Osteoblast (primary cell): ENCODE measurements at regions not wholly inside any gene's neighbourhood (a gene's known extent, or its start where the extent isn't known, plus 50 kb on each side); places are given as distances from the start of the nearest gene placed in this dataset.

Experiments
- DNase-seq: peaks from one replicate; pipeline ENCODE4 v3.0.0; 2011; ENCODE audit warnings: low spot score, mixed read lengths; ENCODE audit not compliant: insufficient read length; ENCODE audit errors: missing footprints
- H2AFZ ChIP-seq: 2 replicates; pipeline ENCODE4 v1.6.0; 2011; ENCODE audit warnings: mild to moderate bottlenecking, low read length
- H3K27ac ChIP-seq: 2 replicates; pipeline ENCODE4 v1.5.1; 2011; ENCODE audit warnings: mild to moderate bottlenecking, low read depth, low read length, moderate library complexity
- H3K27me3 ChIP-seq: 2 replicates; pipeline ENCODE4 v1.6.0; 2012; ENCODE audit warnings: mild to moderate bottlenecking, control low read depth, inconsistent platforms, low read length, moderate library complexity; ENCODE audit not compliant: insufficient read depth
- H3K36me3 ChIP-seq: 2 replicates; pipeline ENCODE4 v1.5.1; 2011; ENCODE audit warnings: mild to moderate bottlenecking, low read length, control low read depth, moderate library complexity; ENCODE audit not compliant: insufficient read depth
- H3K4me1 ChIP-seq: 2 replicates; pipeline ENCODE4 v1.5.1; 2011; ENCODE audit warnings: mild to moderate bottlenecking, low read length, control low read depth, moderate library complexity; ENCODE audit not compliant: insufficient read depth
- H3K4me2 ChIP-seq: 2 replicates; pipeline ENCODE4 v1.6.0; 2011; ENCODE audit warnings: mild to moderate bottlenecking, low read length; ENCODE audit not compliant: insufficient read depth
- H3K4me3 ChIP-seq: fragments of 200-600 bp; sonication (generic); 3 replicates; pipeline ENCODE4 v1.5.1; 2012; ENCODE audit warnings: mild to moderate bottlenecking, low read length, inconsistent platforms; ENCODE audit not compliant: insufficient read depth
- H3K79me2 ChIP-seq: 2 replicates; pipeline ENCODE4 v1.6.0; 2012; ENCODE audit warnings: mild to moderate bottlenecking, low read length, control low read depth, inconsistent platforms; ENCODE audit not compliant: insufficient read depth
- H3K9me3 ChIP-seq: 2 replicates; pipeline ENCODE4 v1.5.1; 2011; ENCODE audit warnings: low read depth, low read length, control low read depth
- H4K20me1 ChIP-seq: 2 replicates; pipeline ENCODE4 v1.6.0; 2012; ENCODE audit warnings: mild to moderate bottlenecking, low read length, control low read depth; ENCODE audit not compliant: insufficient read depth
- TF ChIP-seq, protein P1 (sequence below): IDR thresholded peaks from 2 replicates; pipeline ENCODE4 v1.5.1; 2011; ENCODE audit warnings: mild to moderate bottlenecking, low read depth, low read length, moderate library complexity; ENCODE audit errors: extremely low read depth

DNA sequence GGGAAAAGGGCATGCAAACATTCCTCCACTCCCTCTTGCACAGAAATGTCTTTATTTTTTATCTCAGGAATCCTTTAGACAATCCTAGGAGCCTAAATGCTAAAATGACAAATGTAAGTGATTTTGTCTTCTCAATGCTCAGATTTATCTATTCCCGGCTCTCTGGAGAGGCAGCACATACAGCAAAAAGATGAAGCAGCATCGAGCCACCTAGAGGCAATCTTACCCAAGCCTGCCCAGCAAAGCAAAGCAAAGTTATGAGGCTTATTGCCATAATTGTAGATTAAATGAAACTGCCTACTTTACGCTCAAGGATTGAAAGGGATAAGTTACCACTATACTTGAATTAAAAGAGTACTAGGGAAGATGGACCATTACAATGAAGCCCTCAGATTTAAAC is 750.4 kb upstream of the NR2F2 start:
- Histone ChIP-seq H3K36me3 (no peaks in the 10 kb centered on the region), H4K20me1 (no peaks in the 10 kb centered on the region), H3K4me1 (no peaks in the 10 kb centered on the region), H3K79me2 (no peaks in the 10 kb centered on the region), H3K27me3 (no peaks in the 10 kb centered on the region), H3K4me2 (no peak overlapping the region), H2AFZ (no peak overlapping the region), H3K4me3 (no peak overlapping the region), H3K27ac (no peak overlapping the region), H3K9me3 (no peaks in the 10 kb centered on the region)
- TF ChIP-seq, protein P1, sequence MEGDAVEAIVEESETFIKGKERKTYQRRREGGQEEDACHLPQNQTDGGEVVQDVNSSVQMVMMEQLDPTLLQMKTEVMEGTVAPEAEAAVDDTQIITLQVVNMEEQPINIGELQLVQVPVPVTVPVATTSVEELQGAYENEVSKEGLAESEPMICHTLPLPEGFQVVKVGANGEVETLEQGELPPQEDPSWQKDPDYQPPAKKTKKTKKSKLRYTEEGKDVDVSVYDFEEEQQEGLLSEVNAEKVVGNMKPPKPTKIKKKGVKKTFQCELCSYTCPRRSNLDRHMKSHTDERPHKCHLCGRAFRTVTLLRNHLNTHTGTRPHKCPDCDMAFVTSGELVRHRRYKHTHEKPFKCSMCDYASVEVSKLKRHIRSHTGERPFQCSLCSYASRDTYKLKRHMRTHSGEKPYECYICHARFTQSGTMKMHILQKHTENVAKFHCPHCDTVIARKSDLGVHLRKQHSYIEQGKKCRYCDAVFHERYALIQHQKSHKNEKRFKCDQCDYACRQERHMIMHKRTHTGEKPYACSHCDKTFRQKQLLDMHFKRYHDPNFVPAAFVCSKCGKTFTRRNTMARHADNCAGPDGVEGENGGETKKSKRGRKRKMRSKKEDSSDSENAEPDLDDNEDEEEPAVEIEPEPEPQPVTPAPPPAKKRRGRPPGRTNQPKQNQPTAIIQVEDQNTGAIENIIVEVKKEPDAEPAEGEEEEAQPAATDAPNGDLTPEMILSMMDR = no peak
- peak; percentile 45 for DNase-seq

DNA sequence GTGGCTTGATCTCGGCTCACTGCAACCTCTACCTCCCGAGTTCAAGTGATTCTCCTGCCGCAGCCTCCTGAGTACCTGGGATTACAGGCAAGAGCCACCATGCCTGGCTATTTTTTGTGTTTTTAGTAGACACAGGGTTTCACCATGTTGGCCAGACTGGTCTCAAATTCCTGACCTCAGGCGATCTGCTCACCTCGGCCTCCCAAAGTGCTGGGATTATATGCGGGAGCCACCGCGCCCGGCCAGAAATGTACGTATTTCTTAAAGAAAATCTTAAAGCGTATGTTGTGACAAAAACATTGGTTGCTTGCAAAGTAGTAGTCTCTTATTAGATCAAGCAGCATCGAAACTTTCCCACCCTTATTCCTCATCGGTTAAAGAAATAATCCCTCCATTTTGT is 748.9 kb upstream of the NR2F2 start:
- no peaks in the 10 kb centered on the region for H3K36me3 ChIP-seq
- no peak for DNase-seq
- H3K4me1 ChIP-seq = no peaks in the 10 kb centered on the region
- H4K20me1 ChIP-seq = no peaks in the 10 kb centered on the region
- no peaks in the 10 kb centered on the region for H3K9me3 ChIP-seq
- no peak overlapping the region for H2AFZ ChIP-seq
- H3K27me3 ChIP-seq = no peaks in the 10 kb centered on the region
- H3K79me2 ChIP-seq = no peaks in the 10 kb centered on the region
- TF ChIP-seq, protein P1 = no peak
- H3K27ac ChIP-seq = no peak overlapping the region
- no peak overlapping the region for H3K4me2 ChIP-seq
- H3K4me3 ChIP-seq = no peak overlapping the region

DNA sequence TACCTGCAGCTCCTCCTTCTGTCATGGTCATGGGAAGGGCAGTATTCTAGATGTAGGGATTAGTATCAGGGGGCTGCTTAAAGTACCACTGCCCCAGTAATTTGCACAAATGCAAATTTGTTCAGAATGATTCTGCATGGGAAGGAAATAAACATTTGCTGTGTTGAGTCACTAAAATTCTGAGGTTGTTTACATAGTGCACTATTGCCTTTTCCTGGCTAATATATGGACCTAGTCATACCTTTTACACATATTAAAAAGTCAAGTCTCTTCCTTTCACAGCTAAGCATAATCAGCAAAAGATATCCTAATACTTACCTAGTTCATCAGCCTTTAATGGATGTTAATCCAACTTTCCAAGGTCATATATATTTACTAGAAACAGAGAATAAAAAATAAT is 746.4 kb upstream of the NR2F2 start:
- no peak for DNase-seq
- Histone ChIP-seq H4K20me1 (no peaks in the 10 kb centered on the region), H3K27ac (no peak overlapping the region), H3K4me3 (no peak overlapping the region), H3K27me3 (no peaks in the 10 kb centered on the region), H3K36me3 (no peaks in the 10 kb centered on the region), H3K79me2 (no peaks in the 10 kb centered on the region), H3K4me1 (no peaks in the 10 kb centered on the region), H2AFZ (no peak overlapping the region), H3K4me2 (no peak overlapping the region), H3K9me3 (no peaks in the 10 kb centered on the region)
- TF ChIP-seq, protein P1 = no peak

DNA sequence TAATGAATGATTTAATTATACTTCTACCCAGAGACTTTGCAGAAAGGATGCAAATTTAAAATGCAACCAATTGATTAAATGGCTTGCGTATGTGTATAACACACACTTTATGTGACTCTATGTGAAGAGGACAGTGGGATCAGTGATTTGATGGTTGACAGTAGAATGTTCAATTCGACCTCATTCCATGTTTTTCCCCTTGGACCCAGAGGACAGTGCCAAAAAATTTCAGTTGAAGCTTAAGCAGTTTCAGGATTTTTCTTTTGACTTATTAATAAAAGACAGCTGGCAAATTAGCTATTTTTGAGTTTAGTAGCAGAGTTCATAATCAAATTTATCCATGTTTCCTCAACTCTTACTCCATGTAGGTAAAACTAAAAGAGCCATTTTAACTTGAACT is 742.4 kb upstream of the NR2F2 start:
- no peak overlapping the region for H3K4me3 ChIP-seq
- H3K36me3 ChIP-seq = no peaks in the 10 kb centered on the region
- TF ChIP-seq, protein P1 = no peak
- H3K9me3 ChIP-seq = no peaks in the 10 kb centered on the region
- DNase-seq = no peak
- H3K27me3 ChIP-seq = no peaks in the 10 kb centered on the region
- H4K20me1 ChIP-seq = no peaks in the 10 kb centered on the region
- H3K79me2 ChIP-seq = no peaks in the 10 kb centered on the region
- no peak overlapping the region for H2AFZ ChIP-seq
- no peaks in the 10 kb centered on the region for H3K4me1 ChIP-seq
- H3K27ac ChIP-seq = no peak overlapping the region
- no peak overlapping the region for H3K4me2 ChIP-seq
